Esophagus muscularis mucosa (tissue), 3 donors: ENCODE measurements at regions not wholly inside any gene's neighbourhood (a gene's known extent, or its start where the extent isn't known, plus 50 kb on each side); places are given as distances from the start of the nearest gene placed in this dataset.

Source experiments
- EP300 ChIP-seq: sonication (generic); formaldehyde crosslinking; IDR thresholded peaks from one replicate; pipeline ENCODE4 v1.6.1; 2017; ENCODE audit warnings: antibody characterized with exemption
- TF ChIP-seq, protein P1 (sequence below), 3 experiments: fragments of 200-600 bp in 2 of 3; fragments of 450-650 bp in 1 of 3; sonication (generic) in 2 of 3; IDR thresholded peaks; one replicate each; pipeline ENCODE4 v1.5.1; 2017 to 2019; ENCODE audit warnings: antibody characterized with exemption in 3 of 3, mild to moderate bottlenecking in 2 of 3, moderate library complexity in 1 of 3

DNA sequence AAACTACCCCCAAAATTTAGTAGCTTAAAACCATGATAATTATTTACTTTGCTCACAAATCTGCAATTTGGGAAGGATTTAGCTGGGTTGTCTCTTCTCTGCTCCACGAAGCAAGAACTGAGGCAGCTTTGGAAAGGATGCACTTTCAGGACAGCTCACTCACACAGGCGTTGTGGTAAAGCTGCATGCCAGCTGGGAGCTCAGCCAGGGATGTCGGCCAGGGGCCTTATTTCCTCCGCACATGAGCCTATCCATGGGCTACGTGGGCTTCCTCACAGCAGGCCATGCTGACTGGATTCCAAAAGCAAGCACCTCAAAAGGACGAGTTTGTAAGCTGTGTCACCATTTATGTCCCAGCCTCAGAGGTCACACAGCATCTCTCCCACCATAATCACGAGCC lies 301.3 kb upstream of the IGF1R start:
- no peak for TF ChIP-seq EP300
- TF ChIP-seq, protein P1, sequence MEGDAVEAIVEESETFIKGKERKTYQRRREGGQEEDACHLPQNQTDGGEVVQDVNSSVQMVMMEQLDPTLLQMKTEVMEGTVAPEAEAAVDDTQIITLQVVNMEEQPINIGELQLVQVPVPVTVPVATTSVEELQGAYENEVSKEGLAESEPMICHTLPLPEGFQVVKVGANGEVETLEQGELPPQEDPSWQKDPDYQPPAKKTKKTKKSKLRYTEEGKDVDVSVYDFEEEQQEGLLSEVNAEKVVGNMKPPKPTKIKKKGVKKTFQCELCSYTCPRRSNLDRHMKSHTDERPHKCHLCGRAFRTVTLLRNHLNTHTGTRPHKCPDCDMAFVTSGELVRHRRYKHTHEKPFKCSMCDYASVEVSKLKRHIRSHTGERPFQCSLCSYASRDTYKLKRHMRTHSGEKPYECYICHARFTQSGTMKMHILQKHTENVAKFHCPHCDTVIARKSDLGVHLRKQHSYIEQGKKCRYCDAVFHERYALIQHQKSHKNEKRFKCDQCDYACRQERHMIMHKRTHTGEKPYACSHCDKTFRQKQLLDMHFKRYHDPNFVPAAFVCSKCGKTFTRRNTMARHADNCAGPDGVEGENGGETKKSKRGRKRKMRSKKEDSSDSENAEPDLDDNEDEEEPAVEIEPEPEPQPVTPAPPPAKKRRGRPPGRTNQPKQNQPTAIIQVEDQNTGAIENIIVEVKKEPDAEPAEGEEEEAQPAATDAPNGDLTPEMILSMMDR (IDR thresholded peaks at IDR 0.05), result no peak
